MCF 10A (cell line): ENCODE measurements at regions not wholly inside any gene's neighbourhood (a gene's known extent, or its start where the extent isn't known, plus 50 kb on each side); places are given as distances from the start of the nearest gene placed in this dataset.
A peak's percentile ranks its signal among the peaks of the same experiment; 100 is the strongest.

Experiments
- BruUV-seq: library from RNA; stranded (reverse); fragments of 400-500 nt; replicated peaks from 2 replicates; lab custom pipeline; 2021; lab: Mats Ljungman, UMichigan
- CTCF ChIA-PET: fragments of 300-600 bp; sonication (Branson Sonifier 250); formaldehyde crosslinking; extraction: SDS; loops from one replicate; lab custom pipeline; 2021; ENCODE audit warnings: antibody characterized with exemption, inconsistent platforms; lab: Yijun Ruan, JAX
- POLR2A ChIA-PET: fragments of 300-600, 350-650 bp; sonication (Branson Sonifier 250); formaldehyde crosslinking; extraction: SDS; loops from one replicate; lab custom pipeline; 2020; ENCODE audit warnings: antibody characterized with exemption, inconsistent platforms; lab: Yijun Ruan, JAX
- DNase-seq: peaks from one replicate; pipeline ENCODE4 v3.0.0-alpha.2; 2018; ENCODE audit not compliant: unreplicated experiment
- H3K27ac Mint-ChIP-seq: one replicate; pipeline ENCODE4 v1.8.0; 2022; ENCODE audit warnings: mild to moderate bottlenecking, low read depth, mixed read lengths; ENCODE audit not compliant: unreplicated experiment
- H3K27me3 Mint-ChIP-seq: one replicate; pipeline ENCODE4 v1.8.0; 2022; ENCODE audit warnings: mixed read lengths; ENCODE audit not compliant: insufficient read depth, unreplicated experiment
- H3K36me3 Mint-ChIP-seq: one replicate; pipeline ENCODE4 v1.8.0; 2022; ENCODE audit warnings: mild to moderate bottlenecking, moderate library complexity, mixed read lengths; ENCODE audit not compliant: insufficient read depth, unreplicated experiment
- H3K4me1 Mint-ChIP-seq: one replicate; pipeline ENCODE4 v1.8.0; 2022; ENCODE audit warnings: mixed read lengths; ENCODE audit not compliant: insufficient read depth, unreplicated experiment
- H3K4me3 Mint-ChIP-seq: one replicate; pipeline ENCODE4 v1.8.0; 2022; ENCODE audit warnings: mild to moderate bottlenecking, moderate library complexity, mixed read lengths; ENCODE audit not compliant: unreplicated experiment
- H3K9me3 Mint-ChIP-seq: one replicate; pipeline ENCODE4 v1.8.0; 2022; ENCODE audit warnings: mixed read lengths; ENCODE audit not compliant: unreplicated experiment
- CTCF ChIP-seq: fragments of 200-600 bp; IDR thresholded peaks from one replicate; pipeline ENCODE4 v1.8.0; 2022; ENCODE audit warnings: antibody characterized with exemption, mild to moderate bottlenecking; ENCODE audit not compliant: unreplicated experiment
- intact Hi-C: fragments of 100-400 bp; cut with micrococcal nuclease; formaldehyde crosslinking; loops from 2 replicates; pipeline ENCODE4 v1.14.1; 2022

- no peak for TF ChIP-seq CTCF
- H3K9me3 Mint-ChIP-seq, result no peaks in the 10 kb centered on the region
- no peak for DNase-seq
- H3K4me1 Mint-ChIP-seq, result peaks cover 8% of the 10 kb centered on the region
- H3K4me3 Mint-ChIP-seq, result no peak overlapping the region
- no peak overlapping the region for H3K27ac Mint-ChIP-seq
- no peaks in the 10 kb centered on the region for H3K36me3 Mint-ChIP-seq
- ChIA-PET POLR2A (interaction anchor here (0.9 kb wide), 1 partner anchor 224 kb away, joined by 3 read pairs; no protein-coding TSS in a partner anchor), CTCF (no interaction called here)
- intact Hi-C loops, result no loop called here
- no peaks in the 10 kb centered on the region for H3K27me3 Mint-ChIP-seq
- BruUV-seq, result no TSS peak
Measured at GRCh38 chr5:74409712-74410111, 230.8 kb downstream of the ENC1 start.

GRCh38 chr5:74409166-74409706, 231.3 kb downstream of the ENC1 start:
- Mint-ChIP-seq H3K27ac (no peak overlapping the region), H3K4me3 (no peak overlapping the region), H3K36me3 (no peaks in the 10 kb centered on the region), H3K9me3 (no peaks in the 10 kb centered on the region), H3K27me3 (no peaks in the 10 kb centered on the region), H3K4me1 (peaks cover 8% of the 10 kb centered on the region)
- no peak for DNase-seq
- intact Hi-C loops, result no loop called here
- BruUV-seq, result no TSS peak
- ChIA-PET POLR2A (interaction anchor here (1.0 kb wide), 3 partner anchors 14 to 229 kb away, joined by 3 to 5 read pairs (median 4); no protein-coding TSS in a partner anchor), CTCF (interaction anchor here (0.7 kb wide), 1 partner anchor 11 kb away, joined by 4 read pairs; no protein-coding TSS in a partner anchor)
- TF ChIP-seq CTCF, result no peak

- peak; percentile 26 for DNase-seq
- Mint-ChIP-seq H3K27ac (peak overlapping the region; percentile 71), H3K27me3 (no peaks in the 10 kb centered on the region), H3K4me1 (peaks cover 8% of the 10 kb centered on the region), H3K36me3 (no peaks in the 10 kb centered on the region), H3K9me3 (no peaks in the 10 kb centered on the region), H3K4me3 (peak overlapping the region; percentile 21)
- TF ChIP-seq CTCF, result no peak
- BruUV-seq, result no TSS peak
- POLR2A ChIA-PET, result interaction anchor here (0.6 to 1.2 kb wide), 5 partner anchors 13 to 230 kb away, joined by 3 to 5 read pairs (median 3); no protein-coding TSS in a partner anchor
- CTCF ChIA-PET, result interaction anchor here (0.7 kb wide), 1 partner anchor 12 kb away, joined by 4 read pairs; no protein-coding TSS in a partner anchor
- intact Hi-C loops, result no loop called here
Measured at GRCh38 chr5:74408150-74409043, 232.1 kb downstream of the ENC1 start.

- intact Hi-C loops, result no loop called here
- no peak for TF ChIP-seq CTCF
- no peaks in the 10 kb centered on the region for H3K27me3 Mint-ChIP-seq
- no peak for DNase-seq
- H3K27ac Mint-ChIP-seq, result peak overlapping the region; percentile 71
- CTCF ChIA-PET, result interaction anchor here (0.9 kb wide), 1 partner anchor 234 kb away, joined by 3 read pairs; no protein-coding TSS in a partner anchor
- no peaks in the 10 kb centered on the region for H3K36me3 Mint-ChIP-seq
- BruUV-seq, result no TSS peak
- H3K4me1 Mint-ChIP-seq, result peaks cover 8% of the 10 kb centered on the region
- H3K4me3 Mint-ChIP-seq, result no peak overlapping the region
- H3K9me3 Mint-ChIP-seq, result no peaks in the 10 kb centered on the region
- POLR2A ChIA-PET, result interaction anchor here (0.7 to 1.2 kb wide), 4 partner anchors 14 to 362 kb away, joined by 3 to 4 read pairs (median 3); no protein-coding TSS in a partner anchor
Measured at GRCh38 chr5:74407701-74408100, 232.8 kb downstream of the ENC1 start.
